Amniotic stem cell (primary cell): ENCODE measurements at regions not wholly inside any gene's neighbourhood (a gene's known extent, or its start where the extent isn't known, plus 50 kb on each side); places are given as distances from the start of the nearest gene placed in this dataset.
"Not testable (repeated sequence)": the region's sequence is repeated elsewhere in the genome, so short reads cannot be mapped to it uniquely, and the experiment has no call there.

ENCODE experiments used
- DNase-seq: peaks from one replicate; lab custom pipeline; 2025; lab: John Stamatoyannopoulos, UW

DNA sequence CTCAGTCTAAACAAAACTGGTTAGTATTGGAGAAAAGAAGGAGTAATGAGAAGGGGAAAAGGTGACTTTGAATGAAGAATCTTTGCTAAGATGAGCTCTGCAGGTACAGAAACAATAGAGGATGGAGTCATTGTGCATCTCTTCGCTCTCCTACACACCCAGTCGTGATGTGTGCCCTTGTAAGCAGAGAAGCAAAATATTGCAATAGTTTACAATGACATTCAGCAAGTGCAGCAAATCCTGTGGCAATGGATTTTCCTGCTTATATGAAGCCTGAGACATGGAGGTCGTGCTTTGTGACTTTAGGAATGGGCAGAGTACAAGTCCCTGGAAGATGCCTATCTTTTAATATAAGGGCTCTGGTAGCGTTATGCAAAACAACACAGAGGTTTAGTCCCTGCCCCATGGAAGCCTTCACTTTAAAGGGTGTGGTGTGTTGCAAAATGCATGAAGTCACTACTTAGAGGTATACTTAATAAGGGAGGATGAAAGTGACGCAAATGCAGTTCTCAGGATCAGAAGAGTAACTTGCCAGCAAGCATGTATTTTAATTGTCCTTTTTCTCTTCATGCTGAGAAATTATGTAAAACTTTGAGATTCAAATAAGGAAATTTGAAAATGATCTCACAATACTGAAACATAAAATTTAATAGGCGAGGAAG lies 88.0 kb upstream of the IVNS1ABP start:
- no peak for DNase-seq

DNA sequence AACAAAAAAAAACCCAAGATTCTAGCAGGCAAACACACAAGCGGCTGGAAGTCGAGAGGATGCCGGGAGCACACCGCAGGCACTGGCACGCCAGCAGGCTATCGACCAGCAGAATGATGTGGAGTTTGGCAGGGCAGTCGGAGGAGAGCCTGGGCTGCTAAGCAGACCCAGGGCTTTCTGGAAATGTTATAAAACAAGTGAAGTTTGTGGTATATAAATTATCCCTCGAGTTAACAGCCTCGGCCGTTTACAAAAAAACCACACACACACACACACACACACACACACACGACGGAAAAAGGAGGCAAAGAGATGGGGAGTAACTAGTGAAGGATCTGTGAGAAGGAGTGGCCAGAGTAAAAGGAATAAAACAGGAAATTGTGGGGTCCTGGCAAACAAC lies 87.2 kb upstream of the IVNS1ABP start:
- DNase-seq, result no peak

DNA sequence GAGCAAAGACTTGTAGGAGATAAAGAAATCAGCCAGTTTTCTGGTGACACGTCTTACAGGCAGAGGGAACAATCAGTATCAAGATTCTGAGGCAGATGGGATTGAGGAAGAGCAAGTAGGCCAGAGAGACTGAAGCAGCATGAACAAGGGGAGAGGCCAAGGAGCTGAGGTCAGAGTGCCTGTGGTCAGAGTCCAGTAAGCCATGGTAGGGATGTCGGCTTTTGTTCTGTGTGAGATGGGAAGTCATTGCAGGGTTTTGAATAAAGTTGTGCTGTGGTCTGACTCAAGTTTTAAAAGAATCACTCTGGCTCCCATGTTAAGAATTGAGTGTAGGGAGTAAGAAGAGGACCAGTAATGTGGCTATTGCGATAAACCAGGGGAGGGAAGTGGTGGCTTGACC lies 85.9 kb upstream of the IVNS1ABP start:
- no peak for DNase-seq

DNA sequence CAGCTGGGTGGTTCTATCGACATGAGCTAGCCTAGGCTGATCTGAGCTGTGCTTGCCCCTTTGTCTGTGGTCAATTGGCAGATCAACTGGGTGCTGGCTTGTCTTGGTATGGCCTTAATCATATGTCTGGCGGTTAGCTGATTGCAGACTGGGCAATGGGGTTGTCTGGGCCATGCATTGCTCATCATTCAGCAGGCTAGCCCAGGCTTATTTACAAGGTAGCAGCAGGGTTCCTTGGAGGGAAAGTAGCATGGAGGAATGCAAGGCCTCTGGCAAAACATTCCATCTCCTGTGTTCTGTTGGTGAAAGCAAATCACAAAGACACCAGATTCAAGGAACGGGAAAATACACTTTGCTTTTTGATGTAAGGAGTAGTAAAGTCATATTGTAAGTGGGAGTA lies 84.0 kb upstream of the IVNS1ABP start:
- DNase-seq, result no peak

DNA sequence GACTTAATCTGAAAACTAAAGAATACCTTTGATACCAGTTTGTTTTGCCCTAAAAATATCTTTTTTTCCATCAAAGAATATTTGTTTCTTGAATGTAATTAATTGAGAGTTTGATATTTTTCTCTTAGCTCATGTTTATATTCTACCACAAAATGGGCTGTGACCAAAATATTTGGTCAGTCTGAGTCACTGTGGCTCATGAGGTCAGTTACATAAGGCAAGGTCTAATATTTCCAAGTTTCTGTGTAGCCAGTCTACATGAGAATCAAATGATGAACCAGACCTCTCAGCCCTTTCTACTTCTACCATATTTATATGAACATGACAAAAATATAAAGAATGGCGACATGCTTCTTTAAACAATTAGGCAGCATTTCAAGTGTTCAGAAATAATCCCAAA lies 83.0 kb upstream of the IVNS1ABP start:
- DNase-seq, result no peak

DNA sequence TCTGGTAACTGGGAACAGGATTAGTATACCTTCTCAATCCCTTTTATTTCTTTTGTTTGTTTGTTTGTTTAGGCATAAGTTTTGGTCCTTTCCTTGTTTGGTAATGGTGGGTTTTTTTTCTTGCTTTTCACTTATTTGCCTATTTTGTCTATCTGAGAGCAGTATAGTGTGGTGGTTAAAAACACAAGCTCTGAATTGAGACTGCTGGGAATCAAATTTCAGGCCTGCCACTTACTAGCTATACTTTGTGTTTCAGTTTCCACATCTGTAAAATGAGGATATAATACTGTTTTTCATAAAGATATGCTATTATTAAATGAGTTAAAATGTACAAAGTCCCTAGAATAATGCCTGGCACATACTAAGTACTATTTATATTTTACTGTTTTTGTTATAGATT lies 81.6 kb upstream of the IVNS1ABP start:
- no peak for DNase-seq

DNA sequence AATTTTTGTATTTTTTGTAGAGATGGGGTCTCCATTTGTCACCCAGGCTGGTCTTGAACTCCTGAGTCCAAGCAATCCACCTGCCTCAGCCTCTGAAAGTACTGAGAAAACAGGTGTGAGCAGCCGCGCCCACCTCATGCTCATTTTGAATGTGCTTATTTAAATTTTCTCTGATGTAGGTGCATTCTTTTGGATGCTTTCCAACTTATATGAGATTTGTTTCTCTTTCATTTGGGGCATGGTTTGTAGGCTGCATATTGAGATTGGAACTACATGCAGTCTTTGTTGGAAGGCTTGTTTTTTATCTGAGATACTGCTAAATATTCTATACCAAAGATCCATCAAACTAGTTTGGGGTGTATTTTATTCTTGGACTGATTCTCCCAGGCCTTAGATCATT lies 81.0 kb upstream of the IVNS1ABP start:
- DNase-seq, result no peak

DNA sequence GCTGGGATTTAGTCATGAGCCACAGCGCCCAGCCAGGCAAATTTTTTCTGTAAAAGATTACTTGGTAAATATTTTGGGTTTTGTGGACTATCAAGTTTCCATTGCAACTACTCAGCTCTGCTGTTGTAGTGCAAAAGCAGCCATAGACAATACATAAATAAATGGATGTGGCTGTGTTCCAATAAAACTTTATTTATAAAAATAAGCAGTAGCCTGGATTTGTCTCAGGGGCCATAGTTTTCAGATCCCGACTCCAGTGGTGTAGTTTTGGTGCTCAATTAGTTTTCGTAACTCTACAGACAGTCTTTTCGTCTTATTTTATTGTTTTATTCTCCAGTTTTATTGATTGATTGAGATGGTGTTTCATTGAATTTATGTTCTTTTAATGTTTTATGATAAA lies 80.1 kb upstream of the IVNS1ABP start:
- DNase-seq, result no peak

DNA sequence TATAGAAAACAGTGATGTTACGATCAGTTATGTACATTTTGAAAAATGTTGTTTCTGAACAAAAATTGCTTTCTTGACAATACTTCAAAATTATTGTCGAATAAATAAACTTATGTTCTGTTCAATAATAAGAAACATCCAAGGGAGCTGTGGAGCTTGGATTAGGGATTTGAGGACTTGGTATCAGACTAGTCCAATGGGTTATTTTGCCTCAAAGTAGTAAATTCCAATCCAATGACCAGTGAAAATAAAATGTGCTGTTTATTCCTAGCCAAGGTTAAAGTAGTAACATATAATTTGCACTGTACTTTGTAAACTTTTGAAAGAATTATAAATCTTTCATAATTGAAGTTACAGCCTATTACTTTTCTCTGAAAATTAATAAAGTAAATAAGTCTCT lies 79.1 kb upstream of the IVNS1ABP start:
- no peak for DNase-seq

DNA sequence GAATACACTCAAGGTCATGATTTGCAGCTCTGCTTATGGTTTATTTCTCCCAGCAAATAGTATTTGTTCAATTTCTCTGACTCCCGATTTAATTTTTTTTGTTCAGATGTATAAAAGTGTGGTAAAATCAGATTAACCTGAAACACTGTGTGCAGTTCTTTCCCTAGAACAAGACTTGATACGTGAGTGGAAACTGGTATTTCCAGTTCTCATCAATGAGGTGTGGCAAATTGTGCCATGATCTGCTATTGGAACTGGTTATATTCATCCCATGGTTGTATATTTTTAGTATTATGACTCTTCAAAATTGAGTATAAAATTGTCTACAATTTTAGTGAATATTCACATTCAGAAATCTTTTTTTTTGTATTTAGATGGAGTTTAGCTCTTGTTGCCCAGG lies 76.8 kb upstream of the IVNS1ABP start:
- no peak for DNase-seq

DNA sequence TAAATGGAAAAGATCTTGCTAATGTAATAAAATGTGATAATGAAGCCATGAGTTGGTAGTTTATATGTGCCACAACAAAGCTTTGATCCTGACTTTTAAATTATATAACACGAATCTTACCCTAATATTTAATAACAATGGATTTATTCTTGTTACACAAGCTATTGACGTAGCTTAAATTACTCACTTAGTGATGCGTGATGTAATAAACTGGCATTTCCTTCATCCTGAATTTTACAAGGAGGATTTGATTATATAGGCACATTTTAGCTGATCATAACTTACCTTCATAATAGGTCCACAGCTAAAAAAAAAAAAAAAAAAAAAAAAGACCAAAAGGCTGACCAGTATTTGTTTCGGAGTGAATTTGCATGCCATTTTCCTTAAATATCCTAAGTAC lies 76.2 kb upstream of the IVNS1ABP start:
- DNase-seq, result no peak

DNA sequence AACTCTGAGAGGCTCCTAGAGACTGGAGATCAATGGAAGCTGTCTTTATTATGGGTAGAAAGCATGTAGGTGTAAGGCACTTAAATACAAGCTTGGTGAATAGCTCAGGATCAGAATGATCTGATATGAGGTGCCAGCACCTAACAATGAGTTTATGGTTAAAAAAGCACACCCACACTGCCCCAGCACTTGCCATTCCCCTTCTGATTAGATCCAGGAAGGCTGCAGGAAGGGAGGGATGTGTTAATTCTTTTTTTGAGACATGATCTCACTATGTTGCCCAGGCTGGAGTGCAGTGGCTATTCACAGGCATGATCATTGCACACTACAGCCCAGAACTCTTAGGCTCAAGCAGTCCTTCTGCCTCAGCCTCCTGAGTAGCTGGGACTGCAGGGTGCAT lies 71.8 kb upstream of the IVNS1ABP start:
- no peak for DNase-seq

DNA sequence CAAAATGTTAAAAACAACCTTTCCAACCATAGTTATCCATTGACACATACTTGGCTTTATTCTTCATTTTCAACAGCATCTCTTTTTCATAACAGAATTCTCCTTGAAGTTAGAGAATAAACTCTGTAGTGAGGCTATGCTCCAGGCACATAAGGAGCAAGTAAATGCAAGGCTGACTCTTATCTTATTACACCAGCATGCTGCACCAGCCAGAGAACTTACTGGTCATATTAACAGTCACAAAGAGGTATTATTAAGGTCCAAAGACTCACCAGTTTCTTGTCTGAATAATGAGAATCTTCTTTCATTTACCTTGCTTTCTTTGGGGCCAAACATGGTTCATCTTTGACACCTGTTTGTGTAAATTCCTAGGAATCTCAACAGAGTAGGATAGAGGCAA lies 71.3 kb upstream of the IVNS1ABP start:
- DNase-seq, result no peak

DNA sequence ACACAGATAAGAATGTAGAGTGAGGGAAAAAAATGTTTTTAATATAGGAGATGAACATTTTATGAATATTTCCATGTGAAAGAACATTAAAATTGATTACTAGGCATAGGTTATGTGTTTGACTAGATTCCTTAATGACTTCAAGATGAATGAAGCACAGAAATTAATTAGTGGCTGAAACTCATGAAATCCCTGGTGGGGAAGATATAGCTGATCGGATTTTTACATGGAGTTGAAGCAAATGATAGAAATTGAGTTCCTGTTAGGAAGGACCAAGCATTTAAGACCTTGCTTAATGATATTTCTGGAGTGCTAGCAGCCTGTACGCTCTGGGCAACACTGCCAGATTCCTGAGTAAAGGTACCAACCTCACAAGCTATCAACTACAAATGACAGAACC lies 68.9 kb upstream of the IVNS1ABP start:
- no peak for DNase-seq

DNA sequence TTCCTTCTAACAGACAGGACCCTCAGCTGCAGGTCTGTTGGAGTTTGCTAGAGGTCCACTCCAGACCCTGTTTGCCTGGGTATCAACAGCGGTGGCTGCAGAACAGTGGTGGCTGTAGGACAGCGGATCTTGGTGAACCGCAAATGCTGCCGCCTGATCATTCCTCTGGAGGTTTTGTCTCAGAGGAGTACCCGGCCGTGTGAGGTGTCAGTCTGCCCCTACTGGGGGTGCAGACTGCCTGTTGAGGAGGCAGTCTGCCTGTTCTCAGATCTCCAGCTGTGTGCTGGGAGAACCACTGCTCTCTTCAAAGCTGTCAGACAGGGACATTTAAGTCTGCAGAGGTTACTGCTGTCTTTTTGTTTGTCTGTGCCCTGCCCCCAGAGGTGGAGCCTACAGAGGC lies 66.8 kb upstream of the IVNS1ABP start:
- DNase-seq, result not testable (repeated sequence)

DNA sequence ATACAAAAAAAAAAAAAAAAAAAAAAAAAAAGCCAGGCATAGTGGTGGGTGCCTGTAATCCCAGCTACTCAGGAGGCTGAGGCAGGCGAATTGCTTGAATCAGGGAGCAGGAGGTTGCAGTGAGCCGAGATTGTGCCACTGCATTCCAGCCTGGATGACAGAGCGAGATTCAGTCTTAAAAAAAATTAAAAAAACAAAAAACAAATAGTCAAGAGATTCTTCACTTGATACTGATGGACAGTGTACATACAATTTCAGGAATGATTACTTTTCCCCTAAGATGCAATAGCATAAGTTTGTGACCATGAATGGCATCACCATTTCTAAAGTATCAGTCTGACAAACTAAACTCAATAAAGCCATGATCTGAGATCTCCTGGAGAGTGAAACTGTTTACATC lies 60.8 kb upstream of the IVNS1ABP start:
- no peak for DNase-seq

DNA sequence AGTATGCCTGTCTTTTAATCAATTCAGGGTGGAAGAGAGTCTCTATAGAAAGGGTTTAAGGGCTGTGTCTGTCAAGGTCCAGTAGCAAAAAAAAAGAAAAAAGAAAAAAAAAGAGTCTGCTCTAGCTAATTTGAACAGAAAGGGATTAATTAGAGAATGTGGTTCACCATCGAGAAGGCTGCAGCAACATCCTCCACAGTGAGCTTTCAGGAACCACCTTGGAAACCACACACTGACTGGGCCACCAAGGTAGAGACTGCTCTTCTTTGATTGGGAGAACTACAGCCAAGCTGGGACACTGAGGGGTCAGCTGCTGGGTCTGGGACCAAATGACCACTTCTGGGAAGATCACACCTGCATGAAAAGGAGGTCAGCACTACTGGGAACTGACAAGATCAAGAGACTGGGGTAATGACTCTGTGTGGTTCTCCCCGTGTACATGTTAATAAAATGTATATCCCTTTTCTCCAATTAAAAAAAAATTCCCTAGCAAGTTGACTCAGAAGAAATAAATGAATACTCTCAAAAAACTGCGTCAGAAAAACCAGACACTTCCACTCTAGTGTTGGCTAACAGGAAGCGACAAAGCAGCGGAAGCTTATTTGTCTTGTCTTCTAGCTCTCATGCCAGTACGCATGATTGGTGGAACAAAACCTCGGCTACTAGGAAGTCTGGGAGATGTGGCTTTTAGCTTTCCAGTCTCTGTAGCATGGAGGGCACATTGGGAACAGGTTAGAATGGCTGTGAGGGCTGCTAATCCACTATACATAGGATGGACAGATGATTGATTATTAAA lies 60.0 kb upstream of the IVNS1ABP start:
- no peak for DNase-seq

DNA sequence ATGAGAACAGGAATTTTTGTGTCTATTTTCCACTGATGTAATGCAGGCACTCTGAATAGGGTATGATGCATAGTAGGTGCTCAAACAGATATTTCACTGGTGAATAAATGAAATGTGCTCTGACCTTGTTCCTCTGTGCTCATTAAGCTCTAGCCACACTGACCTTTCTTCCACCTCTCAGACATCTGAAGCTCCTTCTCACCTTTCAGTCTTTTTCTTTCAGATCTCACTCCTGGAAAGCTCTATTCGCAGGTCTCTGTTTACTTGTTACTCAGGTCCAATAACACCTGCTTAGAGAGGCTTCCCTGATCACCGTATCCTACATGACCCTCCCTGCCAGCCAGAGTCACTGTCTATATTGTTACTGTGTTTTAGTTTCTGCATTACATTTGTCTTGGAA lies 59.2 kb upstream of the IVNS1ABP start:
- DNase-seq, result no peak

DNA sequence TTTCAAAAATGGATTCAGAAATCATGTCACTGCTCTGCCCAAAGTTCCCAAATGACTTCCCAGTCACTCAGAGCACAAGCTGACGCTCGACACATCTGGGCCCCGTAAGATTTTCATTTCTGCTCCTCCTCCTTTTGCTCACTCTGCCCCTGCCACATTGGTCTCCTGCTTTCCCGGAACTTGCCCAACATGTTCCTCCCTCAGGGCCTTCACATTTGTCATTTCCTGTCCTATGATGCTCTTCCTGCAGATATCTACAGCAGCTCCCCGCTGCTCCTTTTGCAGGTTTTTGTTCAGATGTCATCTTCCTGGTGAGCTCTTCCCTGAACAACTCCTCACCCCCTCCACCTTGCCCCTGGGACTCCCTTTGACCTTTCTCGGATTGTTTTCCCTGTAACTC lies 58.5 kb upstream of the IVNS1ABP start:
- no peak for DNase-seq

DNA sequence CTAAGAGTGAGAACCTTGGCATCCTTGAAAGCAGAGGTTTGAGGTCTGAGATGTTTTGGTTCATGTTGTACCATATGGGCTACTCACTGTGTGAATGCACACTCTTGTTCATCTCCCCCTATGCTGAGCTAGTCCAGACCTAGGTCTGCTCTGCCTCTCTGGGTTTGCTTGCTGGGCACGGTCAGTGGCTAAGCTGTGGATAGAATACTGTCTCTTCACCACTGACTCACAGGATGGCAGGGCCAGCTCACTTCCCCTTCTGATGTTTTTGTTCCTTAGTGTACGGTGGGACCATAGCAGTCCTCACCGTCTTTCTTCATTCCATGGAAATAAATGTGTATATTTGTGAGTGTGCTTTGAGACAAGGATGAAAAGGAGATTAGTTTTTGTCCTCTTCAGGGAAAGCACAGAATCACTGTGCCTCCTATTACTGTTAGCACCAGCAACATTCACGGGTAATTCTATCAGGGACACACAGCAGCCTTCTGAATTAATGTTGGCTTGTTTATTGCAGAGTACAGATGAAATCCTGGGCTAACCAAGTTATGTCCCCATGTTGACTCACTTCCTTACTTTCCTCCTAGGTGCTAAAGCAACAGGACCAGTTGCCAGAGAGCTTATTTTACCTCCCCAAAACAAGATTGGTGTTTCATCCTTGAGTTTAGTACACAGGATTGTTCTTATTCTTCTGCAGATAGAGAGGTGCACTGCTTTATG lies 56.9 kb upstream of the IVNS1ABP start:
- no peak for DNase-seq

DNA sequence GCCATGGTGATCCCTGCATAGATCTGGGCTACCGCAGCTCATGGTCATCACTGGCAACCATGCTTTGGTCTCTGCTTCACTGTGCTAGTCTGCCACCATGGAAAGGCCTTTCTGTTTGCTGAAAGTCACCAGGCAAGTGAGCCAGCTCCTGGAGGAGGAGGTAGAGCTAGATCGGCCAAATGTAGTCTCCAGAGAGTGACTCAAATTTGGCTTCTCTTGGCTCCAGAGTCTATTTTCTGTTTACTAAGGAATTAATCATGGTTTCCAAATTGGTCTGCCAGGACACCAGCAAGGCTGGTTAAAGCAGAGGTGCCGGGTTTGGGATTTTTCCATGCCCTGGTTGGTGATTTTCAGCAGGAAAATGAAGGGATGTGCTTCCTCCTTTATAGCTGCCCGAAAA lies 52.7 kb upstream of the IVNS1ABP start:
- DNase-seq, result no peak

DNA sequence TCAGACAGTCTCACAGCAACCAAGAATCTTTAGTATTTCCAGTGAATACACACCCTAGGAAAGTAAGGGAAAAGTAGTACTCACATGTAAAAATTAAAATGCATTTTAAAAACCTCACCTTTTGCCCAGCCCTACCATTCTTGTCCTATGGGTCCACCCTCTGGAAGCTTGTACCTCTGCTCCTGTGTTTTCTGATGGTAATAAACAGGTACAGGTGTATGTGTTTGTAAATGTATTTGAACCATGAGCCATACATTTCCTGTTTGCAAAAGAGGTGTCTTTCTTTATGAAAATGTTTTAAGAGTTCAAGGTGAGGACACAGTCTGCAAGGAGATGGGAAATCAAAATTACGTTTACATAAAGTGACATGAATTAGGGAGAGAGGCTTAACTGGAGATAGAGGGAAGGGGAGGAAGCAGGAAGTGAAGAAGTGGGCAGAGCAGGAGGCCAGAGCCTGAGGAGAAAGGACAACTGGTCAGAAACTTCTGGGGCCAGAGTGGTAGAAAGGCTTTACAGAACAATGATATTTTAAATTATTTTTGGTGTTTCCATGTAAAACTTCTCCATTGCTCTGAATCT lies 52.0 kb upstream of the IVNS1ABP start:
- DNase-seq, result no peak

DNA sequence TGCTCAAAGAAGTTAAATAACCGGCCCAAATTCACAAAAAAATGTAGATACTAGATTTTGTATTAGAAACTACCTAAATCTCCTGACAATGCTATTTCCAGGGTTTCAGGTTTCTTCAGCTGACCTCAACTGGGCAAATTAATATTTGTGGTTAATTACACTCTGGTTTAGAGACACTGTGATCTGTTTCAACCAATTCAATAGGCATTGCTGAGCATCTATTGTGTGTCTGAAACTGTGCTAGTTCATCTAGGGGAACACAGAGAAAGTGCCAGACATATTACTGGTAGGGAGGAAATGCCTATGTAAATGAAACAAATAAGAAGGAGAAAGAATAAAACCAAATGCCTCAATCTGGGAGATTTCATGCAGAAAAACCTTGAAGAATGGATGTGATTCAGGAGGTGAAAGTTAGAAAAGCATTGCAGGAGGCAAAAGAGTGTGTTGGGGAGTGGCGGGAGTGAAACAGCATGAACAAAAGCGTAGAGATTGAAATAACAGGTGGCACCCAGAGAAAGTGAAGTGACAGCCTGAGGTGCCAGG lies 51.3 kb upstream of the IVNS1ABP start:
- DNase-seq, result no peak
